CD4-positive, alpha-beta T cell treated with Interleukin-1 beta for 1 hour (primary cell): ENCODE measurements at regions not wholly inside any gene's neighbourhood (a gene's known extent, or its start where the extent isn't known, plus 50 kb on each side); places are given as distances from the start of the nearest gene placed in this dataset.
A peak's percentile ranks its signal among the peaks of the same experiment; 100 is the strongest.

Experiments used
- DNase-seq, 2 donors: peaks; one replicate each; pipeline ENCODE4 v3.0.0-alpha.2; 2020 to 2022

- no peak for DNase-seq
These were observed 241.8 kb upstream of the RGS6 start for GRCh38 chr14:71690478-71690877.

- no peak for DNase-seq
These were observed 239.7 kb upstream of the RGS6 start for GRCh38 chr14:71692496-71692895.

- DNase-seq, result no peak
These were observed 238.8 kb upstream of the RGS6 start for GRCh38 chr14:71693381-71693780.

GRCh38 chr14:71694591-71695530 is 237.4 kb upstream of the RGS6 start:
- DNase-seq, result no peak

GRCh38 chr14:71695611-71696350 is 236.4 kb upstream of the RGS6 start:
- no peak for DNase-seq

GRCh38 chr14:71698027-71698426 is 234.2 kb upstream of the RGS6 start:
- no peak for DNase-seq

GRCh38 chr14:71698673-71699072 is 233.6 kb upstream of the RGS6 start:
- no peak for DNase-seq

- DNase-seq, result no peak
These were observed 230.2 kb upstream of the RGS6 start for GRCh38 chr14:71701990-71702389.

- DNase-seq, result no peak
These were observed 229.4 kb upstream of the RGS6 start for GRCh38 chr14:71702786-71703185.

- no peak for DNase-seq
These were observed 228.8 kb upstream of the RGS6 start for GRCh38 chr14:71703477-71703876.

- DNase-seq, result no peak
These were observed 228.0 kb upstream of the RGS6 start for GRCh38 chr14:71704210-71704609.

GRCh38 chr14:71705460-71705859 is 226.8 kb upstream of the RGS6 start:
- DNase-seq, result no peak

GRCh38 chr14:71709076-71709475 is 223.2 kb upstream of the RGS6 start:
- no peak for DNase-seq

GRCh38 chr14:71709987-71710386 is 222.2 kb upstream of the RGS6 start:
- DNase-seq, result no peak

GRCh38 chr14:71711125-71711524 is 221.1 kb upstream of the RGS6 start:
- peak in 1 of 2 donors; percentile 3 for DNase-seq

GRCh38 chr14:71711619-71712018 is 220.6 kb upstream of the RGS6 start:
- no peak for DNase-seq

GRCh38 chr14:71712478-71712877 is 219.8 kb upstream of the RGS6 start:
- no peak for DNase-seq

- no peak for DNase-seq
These were observed 219.2 kb upstream of the RGS6 start for GRCh38 chr14:71713016-71713415.

- DNase-seq, result no peak
These were observed 218.8 kb upstream of the RGS6 start for GRCh38 chr14:71713451-71713850.

GRCh38 chr14:71714225-71714624 is 218.0 kb upstream of the RGS6 start:
- DNase-seq, result no peak

GRCh38 chr14:71716041-71716772 is 216.0 kb upstream of the RGS6 start:
- no peak for DNase-seq

- peak in 1 of 2 donors; percentile 9 for DNase-seq
These were observed 211.1 kb upstream of the RGS6 start for GRCh38 chr14:71720978-71721624.

GRCh38 chr14:71721791-71722190 is 210.4 kb upstream of the RGS6 start:
- DNase-seq, result no peak
